GM19035 (cell line): ENCODE measurements at regions not wholly inside any gene's neighbourhood (a gene's known extent, or its start where the extent isn't known, plus 50 kb on each side); places are given as distances from the start of the nearest gene placed in this dataset.

ENCODE experiments used
- ATAC-seq: cut with Tn5 transposase; IDR thresholded peaks from one replicate; pipeline ENCODE4 v1.9.1; 2021; ENCODE audit not compliant: unreplicated experiment

DNA sequence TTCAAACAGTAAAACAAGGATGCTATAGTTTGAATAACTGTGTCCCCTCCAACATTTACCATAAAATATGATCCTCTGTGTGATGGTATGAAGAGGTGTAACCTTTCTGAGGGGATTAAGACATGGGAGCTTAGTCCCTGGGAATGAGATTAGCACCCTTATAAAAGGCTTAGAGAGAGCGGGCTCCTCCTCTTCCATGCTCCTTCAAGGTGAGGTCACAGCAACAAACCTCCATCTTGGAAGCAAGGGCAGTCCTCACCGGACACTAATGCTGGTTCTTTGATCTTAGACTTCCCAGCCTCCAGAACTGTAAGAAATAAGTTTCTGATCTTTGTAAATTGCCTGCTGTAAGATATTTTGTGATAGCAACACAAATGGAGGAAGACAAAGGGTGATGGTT, 700.3 kb downstream of the TMEM182 start:
- no peak for ATAC-seq

DNA sequence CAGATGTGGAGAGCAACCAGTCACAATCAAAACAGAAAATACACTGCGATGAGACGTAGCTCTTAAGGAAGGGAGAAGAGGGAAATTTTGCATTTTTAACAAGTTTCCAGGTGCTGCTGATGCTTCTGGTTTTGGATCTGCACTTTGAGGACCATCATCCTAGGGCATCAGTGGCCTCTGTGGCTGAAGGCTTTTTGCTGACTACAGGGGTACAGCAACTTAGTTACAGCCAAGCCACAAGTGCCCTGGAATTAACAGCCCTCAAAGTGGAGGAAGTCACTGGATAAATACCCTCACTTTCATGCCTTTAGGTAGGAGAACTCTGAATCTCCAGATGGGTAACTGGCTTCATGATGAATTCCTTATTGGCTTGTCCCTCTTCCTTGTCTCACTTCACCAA, 700.9 kb downstream of the TMEM182 start:
- ATAC-seq: no peak

DNA sequence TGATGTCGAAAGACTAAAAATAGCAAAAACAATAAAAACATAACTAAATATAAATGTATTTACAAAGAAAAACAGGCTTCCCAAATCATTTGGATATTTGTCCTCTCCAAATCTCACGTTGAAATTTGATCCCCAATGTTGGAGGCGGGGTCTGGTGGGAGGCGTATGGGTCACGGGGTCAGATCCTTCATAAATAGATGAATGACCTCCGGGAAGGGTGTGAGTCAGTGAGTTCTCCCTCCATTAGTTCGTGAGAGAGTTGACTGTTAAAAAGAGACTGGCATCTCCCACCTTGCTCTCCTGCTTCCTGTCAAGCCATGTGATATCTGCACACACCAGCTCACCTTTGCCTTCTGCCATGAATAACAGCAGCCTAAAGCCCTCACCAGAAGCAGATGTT, 703.0 kb downstream of the TMEM182 start:
- ATAC-seq: no peak

DNA sequence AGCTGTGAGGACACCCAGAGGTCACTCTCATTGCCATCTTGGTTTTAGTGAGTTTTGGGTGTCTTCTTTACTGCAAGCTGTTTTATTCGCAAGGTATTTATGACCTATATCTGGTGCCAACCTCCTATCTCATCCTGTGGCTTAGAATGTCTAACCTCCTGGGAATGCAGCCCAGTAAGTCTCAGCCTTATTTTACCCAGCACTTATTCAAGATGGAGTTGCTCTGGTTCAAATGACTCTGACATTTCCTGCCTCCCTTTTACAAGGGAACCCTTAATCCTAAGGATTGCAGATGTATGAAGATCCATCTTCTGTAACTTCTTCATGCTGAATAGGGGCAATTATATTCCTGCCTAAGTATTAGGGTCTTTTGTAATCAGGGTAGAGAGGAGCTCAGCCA, 708.0 kb downstream of the TMEM182 start:
- ATAC-seq: no peak

DNA sequence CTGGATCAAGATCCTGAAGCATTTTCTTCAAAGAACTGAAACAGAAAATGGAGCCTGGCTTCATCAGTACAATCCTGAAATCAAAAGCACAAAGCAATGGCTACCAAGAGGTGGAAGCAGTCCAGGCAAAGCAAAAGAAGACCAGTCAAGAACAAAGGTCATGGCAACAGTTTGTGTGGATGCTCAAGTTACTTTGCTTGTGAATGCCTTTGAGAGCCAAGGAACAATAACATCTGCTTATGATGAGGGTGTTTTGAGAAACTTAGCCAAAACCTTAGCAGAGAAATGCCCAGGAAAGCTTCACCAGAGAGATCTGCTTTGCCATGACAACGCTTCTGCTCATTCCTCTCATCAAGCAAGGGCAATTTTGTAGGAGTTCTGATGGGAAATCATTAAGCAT, 723.1 kb downstream of the TMEM182 start:
- no peak for ATAC-seq

DNA sequence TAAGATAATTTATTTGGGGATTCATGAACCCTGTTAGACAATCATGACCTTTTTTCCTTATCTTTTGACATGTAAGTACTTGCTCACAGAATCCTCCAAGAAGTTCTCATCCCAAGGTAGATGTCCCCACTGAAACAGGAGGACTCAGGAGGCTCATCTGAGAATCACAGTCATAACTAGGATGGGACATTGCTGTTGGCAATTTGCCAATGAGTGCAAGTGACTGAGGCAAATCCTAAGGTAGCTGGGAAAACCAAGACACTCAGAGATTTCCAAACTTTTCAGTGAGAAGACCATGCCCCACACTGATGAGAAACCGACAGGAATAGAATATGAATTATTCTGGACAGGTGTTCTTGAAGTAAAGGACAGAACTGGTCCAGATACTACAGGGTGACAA, 735.0 kb downstream of the TMEM182 start:
- ATAC-seq: no peak

DNA sequence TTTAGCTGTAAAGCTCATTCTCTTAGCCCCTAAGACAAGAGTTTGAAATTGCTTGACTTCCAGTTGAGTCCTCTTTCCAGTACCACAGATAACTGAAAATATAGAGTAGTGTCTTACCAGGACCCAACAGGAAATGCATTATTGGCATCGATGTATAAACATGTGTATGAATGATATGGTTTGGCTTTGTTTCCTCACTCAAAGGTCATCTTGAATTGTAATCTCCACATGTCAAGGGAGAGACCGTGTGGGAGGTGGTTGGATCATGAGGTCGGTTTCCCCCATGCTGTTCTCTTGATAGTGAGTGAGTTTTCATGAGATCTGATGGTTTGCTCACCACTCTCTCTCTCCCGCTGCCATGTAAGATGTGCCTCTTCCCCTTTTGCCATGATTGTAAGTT, 745.0 kb downstream of the TMEM182 start:
- ATAC-seq: no peak

DNA sequence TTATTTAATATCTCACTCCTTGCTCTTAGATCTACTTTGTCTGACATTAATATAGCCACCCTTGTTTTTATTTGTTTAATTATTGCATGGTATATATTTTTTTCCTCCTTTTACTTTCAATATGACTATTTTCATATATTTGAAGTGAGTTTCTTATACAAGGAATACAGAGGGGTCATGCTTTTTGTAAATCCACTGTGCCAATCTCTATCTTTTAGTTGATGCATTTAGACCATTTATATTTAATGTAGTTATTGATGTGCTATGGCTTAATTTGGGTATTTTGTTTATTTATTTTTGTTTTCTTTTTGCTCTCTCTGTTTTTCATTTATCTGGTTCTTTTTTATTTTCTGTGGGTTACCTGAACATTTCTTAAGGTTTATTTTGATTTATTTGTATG, 750.6 kb downstream of the TMEM182 start:
- no peak for ATAC-seq

DNA sequence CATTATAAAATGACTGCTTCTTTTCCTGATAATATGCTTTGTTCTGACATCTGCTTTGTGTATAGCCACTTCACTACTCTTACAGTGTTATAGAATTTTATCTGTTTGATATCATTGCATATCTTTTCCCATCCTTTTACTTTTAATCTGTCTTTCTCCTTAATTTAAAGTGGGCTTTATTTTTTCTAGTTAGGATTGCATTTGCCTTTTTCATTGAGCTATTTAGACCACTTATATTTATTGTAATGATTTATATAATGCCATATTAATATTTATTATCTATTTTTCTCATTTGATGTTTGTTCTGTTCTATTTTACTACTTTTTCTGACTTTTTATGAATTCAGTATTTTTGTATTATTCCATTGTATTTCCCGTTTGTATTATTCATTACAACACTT, 758.7 kb downstream of the TMEM182 start:
- ATAC-seq: no peak

DNA sequence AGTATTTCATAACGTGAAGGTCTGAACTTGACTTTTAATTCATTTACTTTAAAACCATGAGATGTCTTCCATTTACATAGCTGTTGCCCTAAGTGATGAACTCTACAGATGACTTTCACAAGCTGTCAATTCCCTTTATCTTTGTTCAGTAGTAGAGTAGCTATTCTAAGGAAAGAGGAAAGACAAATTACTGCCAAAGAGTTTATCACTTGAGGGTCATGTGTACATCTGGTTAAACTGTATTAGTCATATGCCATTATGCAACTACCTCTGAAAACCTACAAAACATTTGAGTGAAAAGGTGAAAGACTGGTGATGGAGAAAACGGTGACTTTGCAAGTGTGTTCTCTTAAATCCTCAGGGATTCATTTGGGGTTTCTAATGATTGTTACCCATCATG, 763.9 kb downstream of the TMEM182 start:
- no peak for ATAC-seq

DNA sequence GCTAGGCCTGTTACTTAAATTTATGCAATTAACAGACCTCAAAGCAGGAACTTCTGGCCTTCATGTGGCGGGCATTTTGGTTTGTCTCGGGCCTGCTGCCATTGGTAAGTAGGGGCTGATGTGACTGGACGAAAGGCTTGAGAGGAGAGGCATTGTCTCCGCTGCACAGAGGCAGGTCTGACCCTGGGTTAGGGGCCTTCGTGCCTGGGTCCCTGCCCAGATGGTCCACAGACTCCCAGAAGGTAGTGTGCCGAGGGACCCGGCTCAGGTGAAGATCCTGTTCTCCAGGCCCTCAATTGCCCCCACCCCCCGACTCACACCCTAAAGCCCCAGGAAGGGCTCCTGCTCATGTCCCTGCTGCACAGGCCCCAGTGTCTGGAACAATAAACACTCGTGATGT, 764.9 kb downstream of the TMEM182 start:
- no peak for ATAC-seq

DNA sequence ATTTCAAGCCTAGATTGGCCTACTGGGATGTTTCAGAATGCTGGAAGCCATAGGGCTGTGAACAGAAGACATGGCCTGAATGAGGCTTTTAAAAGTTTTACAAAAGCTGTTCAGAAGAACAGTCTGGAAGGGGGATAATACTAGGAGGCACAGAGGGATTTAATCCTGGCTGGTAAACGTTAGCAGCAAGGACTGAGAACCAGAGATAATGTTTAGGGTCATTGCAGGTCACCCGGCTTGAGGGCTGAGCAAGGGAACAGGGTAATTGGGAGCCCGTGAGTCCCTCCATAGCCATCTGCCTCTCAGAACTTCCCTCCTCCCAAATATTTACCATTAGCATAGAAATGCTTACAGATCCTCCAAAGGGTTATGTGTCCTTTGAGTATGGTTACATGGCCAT, 765.4 kb downstream of the TMEM182 start:
- no peak for ATAC-seq

DNA sequence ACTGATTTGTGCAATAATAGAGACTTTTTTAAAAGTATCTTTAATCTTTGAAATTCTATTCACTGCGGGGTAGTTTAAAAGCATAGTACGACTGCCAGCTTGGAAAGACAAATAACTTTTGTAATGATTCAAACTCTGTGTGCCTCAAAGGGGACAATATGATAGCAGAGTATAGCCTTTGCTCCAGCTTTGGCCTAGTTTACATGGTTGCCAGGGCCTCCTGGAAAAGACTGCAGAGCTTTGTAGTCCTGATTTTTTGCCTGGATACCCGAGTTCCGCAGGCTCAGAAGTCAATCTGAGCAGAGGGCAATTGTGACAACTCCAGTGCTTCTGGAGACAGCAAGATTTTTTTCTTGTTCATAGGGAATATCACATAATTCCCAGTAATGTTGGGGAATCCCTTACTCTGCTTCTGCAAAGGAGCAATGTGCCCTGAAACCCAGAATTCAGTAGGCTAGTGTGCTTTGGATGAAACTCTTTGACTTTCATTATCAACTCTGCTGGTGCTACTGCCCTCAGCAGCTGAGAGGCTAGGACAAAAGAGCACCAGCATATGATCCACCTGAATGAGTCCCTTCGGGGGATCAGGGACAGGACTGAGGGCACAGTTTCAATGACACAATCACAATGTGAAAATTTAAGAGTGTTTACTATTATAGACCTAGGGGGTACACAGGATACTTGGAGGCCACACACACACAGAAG, 768.1 kb downstream of the TMEM182 start:
- no peak for ATAC-seq

DNA sequence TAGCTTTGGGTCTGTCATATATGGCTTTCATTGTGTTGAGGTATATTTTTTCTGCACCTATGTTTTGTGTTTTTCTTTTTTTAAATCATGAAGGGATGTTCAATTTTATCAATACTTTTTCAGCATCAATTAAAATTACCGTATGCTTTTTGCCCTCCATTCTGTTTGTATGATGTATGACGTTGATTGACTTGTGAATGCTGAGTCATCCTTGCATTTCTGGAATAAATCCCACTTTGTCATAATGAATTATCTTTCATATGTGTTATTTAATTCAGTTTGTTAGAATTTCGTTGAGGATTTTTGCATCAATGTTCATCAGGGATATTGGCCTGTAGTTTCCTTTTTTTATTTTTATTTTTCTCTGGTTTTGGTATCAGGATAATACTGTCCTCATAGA, 790.9 kb downstream of the TMEM182 start:
- no peak for ATAC-seq

DNA sequence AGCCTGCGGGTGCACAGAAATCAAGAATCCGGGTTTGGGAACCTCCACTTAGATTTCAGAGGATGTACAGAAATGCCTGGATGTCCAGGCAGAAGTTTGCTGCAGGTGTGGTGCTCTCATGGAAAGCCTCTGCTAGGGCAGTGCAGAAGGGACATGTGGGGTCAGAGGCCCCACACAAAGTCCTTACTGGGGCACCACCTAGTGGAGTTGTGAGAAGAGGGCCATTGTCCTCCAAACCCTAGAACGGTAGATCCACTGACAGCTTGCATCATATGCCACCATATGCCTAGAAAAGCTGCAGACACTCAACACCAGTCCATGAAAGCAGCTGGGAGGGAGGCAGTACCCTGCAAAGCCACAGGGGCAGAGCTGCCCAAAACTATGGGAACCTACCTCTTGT, 833.0 kb downstream of the TMEM182 start:
- ATAC-seq: no peak

DNA sequence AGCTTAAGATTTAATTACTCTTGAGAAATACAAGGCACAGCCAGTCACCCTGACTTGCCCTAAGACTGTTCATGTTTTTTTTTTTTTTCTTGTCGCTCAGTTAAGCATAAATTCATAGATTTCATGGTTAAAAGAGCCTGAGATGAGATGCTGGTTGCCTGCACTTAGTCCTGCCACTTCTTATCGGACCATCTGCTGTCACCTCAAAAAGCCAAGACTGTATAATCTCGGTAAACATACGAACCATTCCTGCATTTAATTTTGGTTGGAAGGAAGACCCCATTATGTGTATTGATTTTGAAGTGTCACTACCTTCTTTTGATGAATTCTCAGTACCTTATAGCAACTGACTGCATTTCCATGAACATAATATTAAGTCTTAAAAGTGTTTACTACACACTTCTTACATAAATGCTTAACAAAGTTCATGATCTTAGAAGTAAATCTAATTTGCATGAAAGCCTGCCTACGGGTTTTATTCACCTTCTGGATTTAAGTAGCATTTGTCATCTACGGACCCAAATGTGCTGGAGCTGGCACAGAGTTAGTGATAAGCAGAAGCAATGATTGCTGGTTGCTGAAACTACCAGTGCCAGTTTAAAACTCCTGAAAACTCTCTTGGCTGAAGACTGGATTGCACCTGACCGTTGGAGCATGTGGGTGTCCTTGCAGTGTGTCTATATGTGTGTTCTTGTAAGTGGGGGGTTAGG, 843.4 kb downstream of the TMEM182 start:
- ATAC-seq: no peak

DNA sequence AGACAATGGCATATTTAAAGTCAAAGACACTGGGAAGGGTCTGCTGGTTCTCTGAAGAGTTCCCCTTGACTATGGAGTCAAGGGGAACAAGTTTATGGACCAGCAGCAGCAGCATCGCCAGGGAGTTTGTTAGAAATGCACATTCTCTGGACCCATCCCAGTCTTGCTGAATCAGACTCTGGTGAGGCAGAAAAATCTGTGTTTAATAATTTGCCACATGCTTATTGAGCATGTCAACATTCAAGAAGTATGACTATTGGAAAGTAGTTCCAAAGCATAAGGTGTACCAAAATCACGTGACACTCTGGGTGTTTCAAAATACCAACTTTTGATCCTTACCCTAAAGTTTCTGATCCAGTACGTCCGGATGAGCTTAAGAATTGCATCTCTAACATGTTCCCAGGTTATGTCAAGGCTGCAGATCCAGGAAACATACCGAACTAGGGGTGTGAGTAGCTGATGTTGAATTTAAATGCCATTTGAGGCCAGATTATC, 853.8 kb downstream of the TMEM182 start:
- no peak for ATAC-seq

DNA sequence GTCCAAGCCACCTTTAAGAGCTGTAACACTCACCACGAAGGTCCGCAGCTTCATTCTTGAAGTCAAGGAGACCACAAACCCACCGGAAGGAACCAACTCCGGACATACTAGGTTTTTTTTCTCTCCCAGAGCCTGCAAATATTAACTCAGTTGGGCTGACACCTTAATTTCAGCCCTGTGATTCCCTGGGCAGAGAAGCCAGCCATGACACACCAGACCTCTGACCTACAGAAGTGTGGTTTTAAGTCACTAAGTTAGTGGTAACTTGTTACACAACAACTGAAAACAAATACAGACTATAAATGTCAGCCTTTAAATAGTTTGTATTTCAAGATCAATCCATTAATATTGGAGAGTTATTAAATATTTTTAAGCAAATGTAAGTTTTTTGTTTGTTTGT, 855.1 kb downstream of the TMEM182 start:
- ATAC-seq: no peak

DNA sequence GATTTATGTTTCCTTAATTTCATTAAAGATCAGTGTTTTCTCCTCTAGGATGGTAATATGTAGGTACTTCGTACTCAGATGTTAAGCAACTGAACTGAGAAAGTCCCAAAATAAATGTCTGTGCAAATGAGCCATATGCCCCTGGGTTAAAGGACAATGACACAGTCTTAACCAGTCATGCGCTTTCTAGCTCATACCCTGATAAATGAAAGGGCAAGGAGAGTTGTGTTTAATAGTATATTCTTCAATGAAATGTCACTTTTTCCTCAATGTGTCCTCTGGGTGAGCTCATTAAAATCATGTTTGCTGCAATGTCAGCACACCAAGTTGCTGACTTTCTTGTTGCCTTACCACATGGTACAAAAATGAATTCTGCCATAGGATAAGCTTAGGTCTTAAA, 856.3 kb downstream of the TMEM182 start:
- no peak for ATAC-seq

DNA sequence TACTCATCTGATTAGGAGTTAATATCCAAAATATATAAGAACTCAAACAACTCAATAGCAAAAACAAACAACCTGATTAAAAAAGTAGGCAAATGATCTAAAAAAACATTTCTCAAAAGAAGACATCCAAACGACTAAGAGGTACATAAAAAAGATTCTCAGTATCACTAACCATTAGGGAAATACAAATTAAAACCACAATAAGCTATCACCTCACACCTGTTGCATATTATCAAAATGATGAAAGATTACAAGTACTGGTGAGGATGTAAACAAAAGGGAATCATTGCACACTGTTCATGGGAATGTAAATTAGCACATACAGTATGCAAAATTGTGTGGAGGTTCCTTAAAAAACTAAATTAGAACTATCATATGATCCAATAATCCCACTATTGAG, 865.5 kb downstream of the TMEM182 start:
- ATAC-seq: no peak

DNA sequence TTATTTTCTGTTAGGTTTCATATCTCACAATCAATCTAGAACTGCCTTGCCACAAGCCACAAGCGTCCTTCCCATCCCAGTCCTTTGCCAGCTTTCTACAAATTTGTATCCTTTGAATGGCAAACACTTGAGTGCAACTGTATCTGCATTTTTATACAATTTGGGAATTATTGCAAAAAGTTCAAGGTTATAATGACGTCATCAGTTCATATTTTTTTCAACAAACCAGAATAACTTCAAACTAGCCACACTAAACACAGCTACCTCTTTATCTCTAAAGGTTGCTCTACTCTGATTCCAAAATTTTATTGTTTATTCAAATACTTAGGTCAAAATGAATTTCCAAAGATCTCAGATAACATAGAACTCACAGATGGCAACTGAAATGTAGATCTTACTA, 877.1 kb downstream of the TMEM182 start:
- ATAC-seq: no peak

DNA sequence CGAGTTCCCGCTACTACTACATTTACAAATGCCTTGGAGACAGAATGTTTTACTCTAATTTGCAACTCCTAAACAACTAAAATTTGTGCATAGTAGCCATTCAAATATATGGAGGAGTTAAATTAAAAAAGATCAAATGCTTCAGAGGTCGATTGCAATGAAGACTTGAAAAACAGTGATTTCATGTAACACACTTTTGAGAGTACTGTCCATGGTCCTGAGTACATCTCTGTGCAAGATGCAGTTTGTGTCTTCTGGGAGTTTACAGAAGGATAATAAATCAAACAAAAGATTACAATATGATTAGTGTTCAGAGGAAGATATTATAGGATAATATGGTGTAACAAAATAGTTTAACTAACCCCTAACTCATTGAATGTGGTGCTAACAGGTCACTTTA, 894.7 kb downstream of the TMEM182 start:
- ATAC-seq: no peak

DNA sequence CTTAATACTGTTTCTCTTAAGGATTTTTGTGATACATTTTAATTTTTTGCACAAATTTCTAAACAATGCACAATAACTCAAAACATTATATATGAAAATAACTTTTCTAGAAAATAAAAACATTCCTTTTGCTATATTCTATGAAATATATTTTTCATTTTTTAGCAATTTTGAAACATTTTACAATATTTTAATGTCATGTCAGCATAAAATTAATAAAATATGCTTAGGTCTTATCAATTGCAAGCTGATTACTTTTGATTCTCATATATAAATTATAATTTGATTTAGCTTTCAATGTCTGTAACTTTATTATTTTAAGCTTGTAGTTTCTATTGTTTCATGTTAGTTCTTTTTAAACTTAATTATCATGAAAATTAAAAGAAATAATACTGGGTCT, 898.7 kb downstream of the TMEM182 start:
- ATAC-seq: no peak
